DMS79 (cell line): ENCODE measurements at regions not wholly inside any gene's neighbourhood (a gene's known extent, or its start where the extent isn't known, plus 50 kb on each side); places are given as distances from the start of the nearest gene placed in this dataset.

Experiments
- DNase-seq: peaks from one replicate; lab custom pipeline; 2025; lab: John Stamatoyannopoulos, UW

DNA sequence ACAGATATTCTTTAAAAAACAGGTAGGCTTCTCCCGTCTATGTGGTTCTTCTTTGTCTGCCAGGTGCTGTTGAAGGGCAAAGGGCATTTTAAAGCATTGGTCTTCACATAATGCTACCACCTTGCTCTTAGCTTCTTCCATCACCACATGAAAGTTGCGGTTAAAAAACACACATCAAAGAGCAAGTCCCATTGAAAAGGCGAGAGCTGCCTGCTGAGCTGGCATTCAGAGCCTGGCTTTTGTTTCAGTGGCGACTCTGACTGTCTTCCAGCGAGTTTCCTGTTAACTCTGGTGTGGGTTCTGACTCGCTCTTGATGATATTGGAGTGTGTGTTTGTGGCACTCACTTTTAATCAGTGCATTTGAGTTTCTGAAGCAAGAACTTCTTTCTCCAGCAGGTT lies 624.9 kb upstream of the FANCL start:
- DNase-seq, result no peak

DNA sequence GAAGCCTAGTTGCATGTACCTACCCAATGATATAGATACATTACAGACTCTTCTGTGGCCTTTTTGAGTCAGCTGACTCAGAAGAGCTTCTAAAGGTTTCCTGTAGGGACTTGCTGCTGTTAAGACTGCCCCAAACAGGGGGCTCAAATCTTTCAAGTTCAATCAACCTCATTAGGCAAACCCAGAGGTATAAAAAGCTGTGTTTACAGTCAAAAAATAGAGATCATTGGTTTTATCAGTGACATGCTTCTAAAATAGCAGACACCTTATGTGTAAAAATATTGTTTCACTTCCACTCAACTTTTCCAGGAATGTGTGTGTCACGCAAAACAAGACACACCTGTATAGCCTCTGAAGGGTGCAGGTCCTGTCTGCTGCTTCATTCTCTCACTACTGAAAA lies 624.3 kb upstream of the FANCL start:
- no peak for DNase-seq

DNA sequence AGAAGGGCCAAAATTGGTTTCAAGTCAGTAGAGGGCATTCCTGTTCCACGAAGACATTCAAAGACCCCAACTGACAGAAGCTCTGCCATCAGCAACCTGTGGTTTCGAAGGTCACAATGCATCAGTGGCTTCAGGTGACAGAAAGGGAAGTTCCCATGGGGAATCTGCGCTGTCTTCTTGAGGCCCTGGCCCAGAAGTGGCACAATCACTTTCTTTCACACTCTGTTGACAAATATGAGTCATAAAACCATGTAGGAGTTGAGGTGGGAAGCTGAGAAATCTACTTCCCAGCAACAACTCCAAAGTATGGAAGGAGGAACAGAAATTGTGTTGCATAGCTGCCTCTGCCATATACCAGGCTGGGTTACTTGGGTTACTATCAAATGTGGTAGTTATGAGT lies 621.1 kb upstream of the FANCL start:
- DNase-seq, result no peak

DNA sequence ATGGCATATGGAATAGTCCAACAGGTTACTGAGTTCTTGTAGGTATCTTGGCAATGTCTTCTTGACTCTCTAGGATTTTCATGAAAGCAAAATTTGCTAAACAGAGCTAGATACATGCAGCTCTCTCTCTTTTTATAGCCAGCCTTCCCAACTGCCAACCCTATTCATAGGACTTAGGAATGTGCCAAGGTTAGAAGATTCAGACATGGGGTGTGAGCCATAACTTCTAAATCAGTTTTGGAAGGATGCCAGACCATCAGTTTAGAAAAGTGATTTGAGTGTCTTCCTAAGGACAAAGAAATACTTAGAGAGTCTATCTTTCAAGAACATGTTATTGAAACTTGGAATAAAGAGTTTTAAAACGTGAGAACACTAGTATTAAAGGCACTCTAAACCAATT lies 619.5 kb upstream of the FANCL start:
- peak; percentile 100 for DNase-seq

DNA sequence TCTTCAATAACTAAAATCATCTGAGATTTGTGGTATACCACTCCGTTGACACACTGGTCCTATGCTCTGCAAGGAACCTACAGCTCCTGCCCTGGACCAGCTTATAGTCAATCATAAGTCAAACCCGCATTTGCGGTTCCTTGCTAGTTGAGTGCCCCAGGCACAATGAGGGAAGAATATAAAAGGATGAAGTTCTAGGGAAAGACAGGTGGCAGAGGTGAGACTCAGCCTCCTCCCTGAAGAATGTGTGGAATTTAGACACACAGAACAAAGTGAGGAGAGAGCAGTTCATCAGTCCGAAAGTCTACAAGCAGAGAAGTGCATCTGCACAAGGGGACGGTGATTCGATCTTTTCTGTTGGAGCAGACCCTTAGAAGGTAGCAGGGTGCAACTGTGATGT lies 615.0 kb upstream of the FANCL start:
- no peak for DNase-seq

DNA sequence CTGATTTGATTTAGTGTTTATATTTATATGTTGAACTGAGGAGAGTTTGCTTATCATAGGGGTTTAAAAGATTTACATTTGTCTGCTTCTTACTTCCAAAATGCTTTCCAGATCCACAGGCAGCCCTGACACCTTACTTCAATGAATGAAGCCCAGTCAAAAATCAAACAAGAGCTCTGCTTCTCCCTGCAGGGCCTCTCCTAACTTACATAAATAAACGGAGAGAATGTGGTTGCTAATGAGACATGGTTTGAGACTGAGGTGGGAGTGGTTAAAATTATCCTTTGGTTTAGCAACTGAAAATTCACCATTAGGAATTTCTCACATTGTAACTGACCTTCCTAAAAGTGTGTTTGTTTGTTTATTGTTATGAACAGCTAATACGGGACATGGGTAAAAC lies 612.3 kb upstream of the FANCL start:
- DNase-seq, result no peak

DNA sequence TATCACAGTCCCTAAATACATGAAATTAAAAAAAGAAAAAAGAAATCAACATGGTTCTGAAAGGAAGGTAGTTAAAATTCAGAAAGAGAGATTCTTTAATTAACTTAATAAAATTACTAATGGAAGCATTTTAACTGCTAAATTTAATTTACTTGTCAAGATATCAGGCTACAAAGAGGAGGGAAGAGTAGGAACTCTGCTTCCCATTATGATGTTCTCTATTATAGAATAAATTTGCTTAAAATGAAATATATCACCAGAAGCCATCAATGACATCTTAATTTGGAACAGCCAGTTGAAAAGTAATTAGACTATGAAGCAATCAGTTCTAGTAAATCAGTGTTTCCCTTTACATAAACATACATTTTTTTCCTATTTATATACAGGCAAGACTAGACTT lies 611.8 kb upstream of the FANCL start:
- DNase-seq, result no peak

DNA sequence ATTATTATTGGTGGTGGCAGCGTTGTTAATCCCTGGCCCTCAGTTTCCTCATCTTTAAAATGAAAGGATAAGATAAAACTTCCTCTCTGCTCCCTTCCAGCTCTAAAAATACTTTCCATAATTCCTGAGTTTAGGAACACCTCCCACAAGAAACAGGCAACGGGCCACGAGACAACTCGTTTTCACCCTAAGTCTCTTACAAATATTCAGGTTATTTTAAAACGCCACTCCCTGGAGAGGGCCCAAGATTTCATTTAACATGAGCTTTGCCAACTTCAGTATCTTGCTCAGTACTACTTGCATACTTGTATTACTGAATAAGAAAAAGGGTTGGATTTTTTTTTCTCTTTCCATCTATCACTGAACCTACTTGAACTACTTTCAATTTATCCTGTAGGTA lies 611.1 kb upstream of the FANCL start:
- DNase-seq, result no peak

DNA sequence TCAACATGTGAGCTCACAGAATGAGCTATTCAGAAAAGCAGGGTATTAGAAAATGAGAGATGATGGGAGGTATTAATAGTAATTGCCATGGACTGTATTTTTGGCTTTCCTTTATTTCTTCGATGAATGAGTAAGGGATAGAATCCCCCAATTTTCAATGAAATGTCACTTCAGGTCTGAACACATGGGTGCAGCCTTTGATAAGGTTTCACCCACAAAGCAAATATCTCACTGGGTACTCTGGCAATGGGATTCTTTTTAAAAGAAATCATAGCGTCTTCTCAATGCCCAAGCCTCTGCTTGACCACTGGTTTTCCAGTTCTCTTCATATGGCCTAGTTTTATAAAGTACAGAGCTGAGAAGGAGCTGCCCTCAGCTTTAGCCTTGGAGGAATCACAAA lies 610.5 kb upstream of the FANCL start:
- DNase-seq, result no peak

DNA sequence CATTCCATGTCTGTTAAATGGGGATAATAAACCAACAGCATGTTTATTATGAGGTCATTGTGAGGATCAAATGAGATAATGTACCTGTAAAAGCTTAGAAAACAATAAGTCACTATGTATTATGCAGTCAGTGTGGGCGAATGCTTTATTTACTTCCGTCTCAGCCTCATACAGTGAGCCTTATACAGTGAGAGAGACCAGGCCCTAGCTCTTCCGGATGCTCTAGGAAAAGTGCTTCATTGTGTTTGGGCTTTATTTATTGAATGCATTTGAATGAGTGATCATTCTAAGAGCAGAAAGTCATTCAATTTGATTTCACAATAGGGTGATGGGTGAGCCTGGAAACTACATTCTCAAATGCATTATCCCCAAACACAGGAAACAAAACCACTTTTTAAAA lies 603.9 kb upstream of the FANCL start:
- DNase-seq, result no peak

DNA sequence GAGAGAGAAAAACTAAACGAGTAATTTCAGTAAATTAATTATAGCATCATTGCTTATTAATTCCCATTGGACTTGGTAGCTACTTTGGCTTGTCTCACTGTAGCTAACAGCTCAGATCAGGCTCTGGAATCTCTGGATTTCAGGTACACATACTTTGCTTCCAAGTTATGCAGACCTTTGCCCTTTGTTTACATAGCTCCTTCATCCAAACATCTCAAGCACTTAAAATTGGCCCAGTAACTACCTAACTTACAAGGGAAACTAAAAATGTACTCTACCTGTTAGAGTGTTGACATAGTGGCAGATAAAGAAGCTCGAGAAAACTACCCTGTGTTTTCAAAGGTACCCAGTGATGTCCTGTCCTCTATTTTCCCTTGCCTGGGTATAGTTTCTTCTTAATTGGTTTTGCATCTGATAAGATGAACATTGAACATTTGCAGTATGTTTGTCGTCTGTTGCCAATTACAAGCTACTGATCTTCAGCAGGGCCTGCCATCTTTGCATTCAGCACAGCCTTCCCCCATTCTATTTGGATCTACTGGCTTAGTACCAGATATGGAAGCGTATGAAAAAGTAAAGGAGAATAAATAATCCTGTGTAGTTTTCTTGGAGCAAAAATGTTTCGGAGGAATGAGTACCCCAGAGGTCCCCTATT lies 601.5 kb upstream of the FANCL start:
- DNase-seq, result no peak

DNA sequence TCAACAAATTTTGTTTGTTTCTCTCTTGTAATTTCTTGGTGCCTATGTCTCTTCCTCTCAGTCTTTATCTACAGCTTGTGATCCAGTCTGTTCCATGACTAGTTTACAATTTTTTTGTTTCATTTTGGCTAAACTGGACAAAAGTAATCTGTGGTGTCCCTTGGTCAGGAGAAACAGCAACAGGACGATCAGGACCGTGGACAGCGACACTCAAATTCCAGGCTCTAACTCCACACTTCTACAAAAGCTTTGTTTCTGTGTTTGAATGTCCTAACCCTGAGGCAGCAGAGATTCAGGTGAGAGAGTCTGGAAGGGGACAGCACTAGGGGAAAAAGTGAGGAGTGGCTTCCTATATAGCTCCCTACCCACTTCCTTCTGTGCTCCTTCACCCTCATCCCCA lies 593.3 kb upstream of the FANCL start:
- DNase-seq, result no peak

DNA sequence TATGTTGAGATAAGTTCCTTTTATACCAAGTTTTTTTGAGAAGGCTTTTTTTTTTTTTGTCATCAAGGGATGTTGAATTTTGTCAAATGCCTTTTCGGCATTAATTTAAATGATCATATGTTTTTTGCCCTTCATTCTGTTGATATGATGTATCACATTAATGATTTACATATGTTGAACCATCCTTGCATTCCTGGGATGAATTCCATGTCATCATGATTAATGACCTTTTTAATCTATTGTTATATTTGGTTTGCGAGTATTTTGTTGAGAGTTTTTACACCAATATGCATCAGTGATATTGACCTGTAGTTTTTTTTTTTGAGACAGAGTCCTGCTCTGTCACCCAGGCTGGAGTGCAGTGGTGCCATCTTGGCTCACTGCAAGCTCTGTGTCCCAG lies 585.7 kb upstream of the FANCL start:
- no peak for DNase-seq

DNA sequence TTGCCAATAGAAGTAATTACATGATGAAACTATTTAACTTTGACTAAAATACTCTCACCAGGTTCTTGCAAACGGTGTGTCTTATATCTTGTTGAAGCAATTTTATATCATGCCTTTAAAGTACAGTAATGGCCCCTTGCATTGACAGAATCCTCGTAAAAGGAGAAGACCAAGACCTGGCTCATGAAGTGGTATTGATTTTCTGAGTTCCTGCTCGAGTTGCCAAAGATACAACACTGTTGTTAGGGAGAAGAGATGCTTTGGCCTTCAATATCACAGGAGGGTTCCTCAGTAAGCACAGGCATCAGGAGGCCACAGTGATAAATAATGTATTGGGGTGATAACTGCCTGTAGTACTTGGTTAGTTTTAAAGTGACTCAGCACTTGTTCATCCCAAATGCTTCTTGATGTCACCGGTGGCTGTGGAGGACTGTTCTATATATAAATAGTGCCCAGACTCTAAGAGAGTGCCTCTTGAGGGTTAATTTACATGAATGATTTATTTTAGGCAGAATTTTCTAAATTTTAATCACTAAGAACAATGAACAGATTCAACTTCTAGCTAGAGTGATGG lies 571.7 kb upstream of the FANCL start:
- peak; percentile 39 for DNase-seq

DNA sequence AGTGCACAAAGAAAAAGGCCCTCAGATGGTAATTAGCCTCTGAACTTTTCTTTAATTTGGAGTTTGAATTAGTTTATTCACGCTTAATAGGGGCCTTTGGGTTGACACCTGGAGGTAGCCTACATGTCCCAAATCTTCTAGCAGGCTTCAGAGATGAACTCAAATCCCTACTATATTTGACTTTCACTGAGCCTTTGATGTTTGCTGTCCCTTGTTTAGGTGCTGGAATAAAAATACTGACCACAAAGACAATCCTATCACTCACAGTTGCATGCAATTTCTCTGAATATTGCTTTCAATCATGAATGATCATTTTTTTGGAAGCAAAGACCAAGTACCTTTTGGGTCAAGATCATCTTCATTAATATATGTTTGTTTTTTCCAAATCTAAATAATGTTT lies 564.0 kb upstream of the FANCL start:
- no peak for DNase-seq

DNA sequence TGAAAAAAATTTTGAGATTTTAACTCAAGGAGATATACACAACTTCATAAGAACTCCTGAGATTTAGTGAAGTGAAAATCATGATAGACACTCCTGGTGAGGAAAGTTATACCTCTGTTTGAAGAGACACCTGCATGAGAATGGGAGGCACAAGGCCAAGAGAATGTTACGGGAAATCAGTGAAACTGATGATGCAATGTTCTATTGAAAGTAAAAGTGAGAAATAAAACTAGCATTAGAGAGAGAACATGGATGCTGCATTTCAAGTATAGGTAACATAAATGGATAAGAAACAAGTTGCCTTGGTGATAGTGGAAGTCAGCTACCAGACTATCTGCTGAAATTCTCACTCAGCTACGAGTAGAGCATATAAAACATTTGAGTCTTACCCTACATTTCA lies 562.1 kb upstream of the FANCL start:
- DNase-seq, result no peak

DNA sequence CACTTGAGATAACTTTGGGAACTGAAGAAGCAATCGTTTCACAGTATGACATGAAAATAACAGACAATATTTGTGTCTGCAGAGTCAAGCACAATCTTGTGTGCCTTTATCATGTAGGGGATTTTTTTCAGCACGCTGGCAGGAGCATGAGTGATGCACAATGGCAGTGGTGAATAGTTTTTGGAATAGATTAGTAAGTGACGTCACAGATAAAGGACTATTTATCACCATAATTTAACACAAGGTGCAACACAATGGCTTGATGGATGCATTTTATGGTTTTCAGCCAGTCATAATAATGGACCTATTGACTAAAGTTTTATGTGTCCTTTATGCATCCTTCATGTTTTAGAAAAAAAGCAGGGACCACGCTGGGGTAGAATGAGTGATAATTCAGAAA lies 559.8 kb upstream of the FANCL start:
- no peak for DNase-seq

DNA sequence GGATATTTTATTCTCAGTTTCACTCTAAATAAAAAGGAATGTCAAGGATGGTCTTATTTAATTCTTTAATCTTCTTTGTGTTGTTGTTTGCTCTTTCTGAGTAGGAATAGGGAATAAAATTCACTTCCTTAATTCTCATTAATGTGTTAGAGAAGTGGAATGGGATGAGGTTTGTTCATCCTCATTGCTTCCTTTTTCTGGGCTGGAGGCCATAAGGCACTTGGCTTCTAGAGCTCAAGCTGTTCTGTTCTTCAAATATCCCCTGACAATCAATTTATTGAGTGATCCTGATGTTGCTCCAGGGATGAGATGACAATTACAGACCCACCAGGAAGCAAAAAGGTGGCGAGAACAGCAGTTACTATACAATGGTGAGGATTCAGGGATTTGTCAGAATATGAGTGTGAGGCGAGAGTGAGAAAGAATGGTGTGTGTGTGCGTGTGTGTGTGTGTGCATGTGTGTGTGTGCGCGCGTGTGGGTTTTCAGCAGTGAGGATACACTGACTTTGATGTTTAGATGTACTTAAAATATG lies 557.6 kb upstream of the FANCL start:
- DNase-seq, result no peak

DNA sequence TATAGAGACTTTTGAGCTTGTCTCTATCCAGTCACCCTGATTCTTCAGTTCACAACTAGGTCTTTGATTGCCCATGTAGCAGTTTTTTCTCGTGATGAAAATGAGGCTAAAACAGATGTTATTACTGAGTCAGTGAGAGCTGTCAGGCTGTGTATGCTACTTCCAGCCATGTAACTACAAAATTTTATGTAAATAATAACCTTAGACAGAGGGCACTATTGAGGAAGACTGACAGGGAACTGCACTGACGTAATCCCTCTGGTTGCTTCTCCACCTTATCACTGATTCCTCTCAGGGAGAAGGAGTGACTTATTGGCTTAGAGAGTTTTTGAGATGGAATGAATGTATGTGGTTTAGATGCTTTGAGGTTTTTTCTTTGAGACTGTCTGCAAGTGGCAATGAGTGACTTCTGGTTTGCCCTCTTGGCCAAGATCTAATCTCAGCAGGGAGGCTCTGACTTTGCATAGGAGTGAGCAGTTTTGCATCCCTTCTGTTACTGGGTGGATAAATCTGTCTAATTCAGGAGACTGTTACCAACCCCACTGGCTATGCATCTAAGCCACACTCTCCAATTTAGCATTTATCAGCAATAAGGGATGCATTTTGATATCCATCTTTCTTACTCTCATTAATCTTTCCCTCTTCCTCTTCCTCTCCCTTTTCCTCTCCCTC lies 555.2 kb upstream of the FANCL start:
- no peak for DNase-seq

DNA sequence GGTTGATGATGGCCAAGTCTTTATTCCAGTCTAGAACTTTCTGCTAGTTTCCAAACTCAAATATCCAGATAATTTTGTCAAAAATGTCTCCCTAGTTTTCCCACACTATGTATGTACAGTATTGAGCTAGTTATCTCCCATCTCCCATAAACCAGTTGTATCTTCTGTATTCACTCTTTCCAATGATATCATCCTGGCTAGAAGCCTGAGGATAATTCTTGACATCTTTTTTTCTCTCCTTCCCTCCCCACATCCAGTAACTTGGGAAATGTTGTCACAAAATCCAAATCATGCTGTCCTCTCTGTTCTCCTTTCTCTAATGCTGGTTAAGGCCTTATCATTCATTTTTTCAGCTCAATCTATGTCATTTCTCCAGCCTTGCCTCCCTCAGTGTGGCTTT lies 553.8 kb upstream of the FANCL start:
- no peak for DNase-seq

DNA sequence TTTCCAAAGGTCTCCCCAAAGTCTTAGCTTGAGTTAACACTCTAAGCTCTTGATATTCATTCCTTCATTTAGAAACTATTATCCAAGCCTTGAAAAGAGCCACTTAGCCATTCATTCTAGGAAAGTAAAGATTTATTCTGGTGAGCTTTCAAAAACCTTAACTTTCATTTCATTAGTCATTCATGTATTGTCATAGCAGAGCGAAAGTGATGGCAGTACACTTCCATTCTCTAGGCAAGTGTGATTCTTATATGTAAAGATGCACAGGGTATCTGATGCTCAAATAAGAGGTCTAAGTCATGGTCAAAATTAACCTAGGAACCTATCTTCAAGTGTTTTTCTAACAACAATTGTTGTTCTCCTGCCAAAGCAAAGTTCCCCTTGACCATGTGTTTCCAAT lies 553.0 kb upstream of the FANCL start:
- no peak for DNase-seq

DNA sequence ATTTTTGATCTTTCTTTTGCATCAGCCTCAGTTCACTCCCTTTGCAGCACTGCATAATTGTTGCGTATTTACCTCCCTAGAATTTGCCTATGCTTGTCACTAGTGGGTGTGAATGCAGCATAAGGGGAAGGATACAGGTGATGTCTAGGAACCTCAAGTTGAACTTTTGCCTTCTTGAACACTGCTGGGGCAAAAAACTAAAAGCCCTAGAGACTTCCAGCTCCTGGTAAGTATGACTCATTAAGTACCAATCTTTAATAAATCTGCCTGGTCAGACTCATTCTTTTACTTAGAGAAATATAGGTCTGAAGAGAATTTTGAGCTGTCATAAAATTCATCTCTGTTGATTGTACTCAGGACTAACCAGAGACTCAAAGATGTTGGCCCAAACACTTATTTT lies 547.3 kb upstream of the FANCL start:
- no peak for DNase-seq

DNA sequence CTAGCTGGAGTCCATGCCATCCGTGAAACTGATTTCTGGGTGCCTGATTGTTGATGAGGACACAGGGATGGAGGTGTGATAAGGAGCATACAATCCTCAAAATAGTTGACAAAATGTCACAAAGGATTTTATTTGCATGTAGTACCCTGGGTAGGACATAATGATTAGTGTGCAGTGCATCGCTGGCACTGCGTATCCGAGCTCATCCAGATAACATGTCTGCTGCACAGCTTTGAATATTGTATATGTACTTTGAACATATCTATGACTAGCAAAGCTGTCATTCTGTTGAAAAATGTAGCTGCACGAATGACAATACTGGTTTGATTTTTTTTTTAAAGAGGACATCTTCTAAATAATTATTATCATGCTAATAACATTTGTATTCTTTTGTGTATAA lies 529.7 kb upstream of the FANCL start:
- no peak for DNase-seq

DNA sequence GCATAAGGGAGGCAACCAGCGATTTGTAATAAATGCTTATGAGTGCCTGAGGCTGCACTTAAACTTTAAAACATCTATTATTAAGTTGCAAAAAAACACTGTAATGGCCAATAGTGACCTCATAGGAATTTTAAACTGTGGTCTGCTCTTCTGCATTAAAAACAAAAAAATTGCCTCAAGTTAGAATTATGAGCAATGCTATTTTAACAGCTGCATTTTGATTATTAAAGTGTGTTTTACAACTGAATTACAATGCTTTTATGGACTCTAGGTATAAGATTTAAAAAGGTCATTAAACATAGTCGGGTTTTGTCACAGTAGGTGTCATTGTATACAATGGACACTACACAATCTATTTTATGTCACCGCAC lies 528.7 kb upstream of the FANCL start:
- no peak for DNase-seq
